ENCODE measurements at regions not wholly inside any gene's neighbourhood (a gene's known extent, or its start where the extent isn't known, plus 50 kb on each side); places are given as distances from the start of the nearest gene placed in this dataset.

GRCh38 chr9:120338340-120338739 is 241.6 kb downstream of the CDK5RAP2 start:
- no peaks in the 10 kb centered on the region for H3K9me3 Mint-ChIP-seq
- no peaks in the 10 kb centered on the region for H3K36me3 Mint-ChIP-seq (ENCODE audit: insufficient read depth)
- H3K4me3 Mint-ChIP-seq = no peak overlapping the region
- H3K4me1 Mint-ChIP-seq (ENCODE audit: low read depth in 2 of 2) = no peaks in the 10 kb centered on the region
- no peak overlapping the region for H3K27ac Mint-ChIP-seq
- no peak for ATAC-seq (replicated peaks)
- DNase-seq = no peak
- peaks cover 17 to 19% of the 10 kb centered on the region in 2 donors for H3K27me3 Mint-ChIP-seq

DNA sequence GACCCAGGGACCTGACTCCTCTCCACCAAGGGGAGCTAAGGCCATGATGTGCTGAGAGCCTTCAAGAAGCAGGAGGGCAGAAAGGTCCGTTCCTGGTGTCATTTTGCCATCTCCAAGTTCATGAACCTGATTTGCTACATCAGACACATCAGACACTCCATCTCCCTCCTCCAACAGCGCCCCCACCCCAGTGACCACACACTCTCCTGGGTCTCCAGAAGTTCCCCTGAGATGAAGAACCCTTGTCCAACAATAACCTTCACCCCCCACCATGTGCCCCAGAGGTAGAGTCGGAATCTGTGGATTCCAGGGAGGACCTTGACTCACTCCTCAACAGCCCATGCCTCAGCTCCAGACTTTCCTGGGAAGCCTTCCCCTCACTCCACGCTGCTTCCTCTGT is 242.8 kb downstream of the CDK5RAP2 start:
- no peak for ATAC-seq (replicated peaks)
- H3K9me3 Mint-ChIP-seq = no peaks in the 10 kb centered on the region
- DNase-seq = no peak
- H3K4me3 Mint-ChIP-seq = no peak overlapping the region
- H3K36me3 Mint-ChIP-seq (ENCODE audit: insufficient read depth) = no peaks in the 10 kb centered on the region
- H3K27ac Mint-ChIP-seq = no peak overlapping the region
- no peaks in the 10 kb centered on the region for H3K4me1 Mint-ChIP-seq (ENCODE audit: low read depth in 2 of 2)
- peaks cover 17 to 19% of the 10 kb centered on the region in 2 donors for H3K27me3 Mint-ChIP-seq

- no peak overlapping the region for H3K27ac Mint-ChIP-seq
- H3K4me1 Mint-ChIP-seq (ENCODE audit: low read depth in 2 of 2) = no peaks in the 10 kb centered on the region
- H3K4me3 Mint-ChIP-seq = no peak overlapping the region
- no peaks in the 10 kb centered on the region for H3K9me3 Mint-ChIP-seq
- peaks cover 17 to 19% of the 10 kb centered on the region in 2 donors for H3K27me3 Mint-ChIP-seq
- DNase-seq (no peak), ATAC-seq (replicated peaks) (no peak)
- H3K36me3 Mint-ChIP-seq (ENCODE audit: insufficient read depth) = no peaks in the 10 kb centered on the region
Observed at GRCh38 chr9:120336753-120337090, 243.2 kb downstream of the CDK5RAP2 start.

- DNase-seq (no peak), ATAC-seq (replicated peaks) (no peak)
- no peak overlapping the region for H3K27ac Mint-ChIP-seq
- H3K27me3 Mint-ChIP-seq = peaks cover 17 to 19% of the 10 kb centered on the region in 2 donors
- H3K4me1 Mint-ChIP-seq (ENCODE audit: low read depth in 2 of 2) = no peaks in the 10 kb centered on the region
- H3K9me3 Mint-ChIP-seq = no peaks in the 10 kb centered on the region
- no peak overlapping the region for H3K4me3 Mint-ChIP-seq
- H3K36me3 Mint-ChIP-seq (ENCODE audit: insufficient read depth) = no peaks in the 10 kb centered on the region
Observed at GRCh38 chr9:120336021-120336752, 243.8 kb downstream of the CDK5RAP2 start.

GRCh38 chr9:120331913-120332312 is 248.1 kb downstream of the CDK5RAP2 start:
- Mint-ChIP-seq H3K27ac (no peak overlapping the region), H3K4me1 (ENCODE audit: low read depth in 2 of 2) (no peaks in the 10 kb centered on the region), H3K9me3 (peaks cover 0 to 4% of the 10 kb centered on the region in 2 donors), H3K4me3 (no peak overlapping the region), H3K36me3 (ENCODE audit: insufficient read depth) (no peaks in the 10 kb centered on the region), H3K27me3 (peaks cover 7 to 17% of the 10 kb centered on the region in 2 donors)
- DNase-seq (no peak), ATAC-seq (replicated peaks) (no peak)

- Mint-ChIP-seq H3K4me3 (no peak overlapping the region), H3K27ac (no peak overlapping the region), H3K4me1 (ENCODE audit: low read depth in 2 of 2) (no peaks in the 10 kb centered on the region), H3K9me3 (peaks cover 0 to 8% of the 10 kb centered on the region in 2 donors), H3K36me3 (ENCODE audit: insufficient read depth) (no peaks in the 10 kb centered on the region), H3K27me3 (peaks cover 19 to 26% of the 10 kb centered on the region in 2 donors)
- ATAC-seq (replicated peaks) (no peak), DNase-seq (no peak)
Observed at GRCh38 chr9:120330031-120330430, 249.9 kb downstream of the CDK5RAP2 start.

GRCh38 chr9:120327322-120327721 is 252.6 kb downstream of the CDK5RAP2 start:
- ATAC-seq (replicated peaks) (no peak), DNase-seq (no peak)

GRCh38 chr9:120326049-120326693 is 253.8 kb downstream of the CDK5RAP2 start:
- H3K4me1 Mint-ChIP-seq (ENCODE audit: low read depth in 2 of 2) = no peaks in the 10 kb centered on the region
- no peak overlapping the region for H3K27ac Mint-ChIP-seq
- H3K36me3 Mint-ChIP-seq (ENCODE audit: insufficient read depth) = no peaks in the 10 kb centered on the region
- H3K9me3 Mint-ChIP-seq = peaks cover 0 to 8% of the 10 kb centered on the region in 2 donors
- peaks cover 19 to 30% of the 10 kb centered on the region in 2 donors for H3K27me3 Mint-ChIP-seq
- ATAC-seq (replicated peaks) (no peak), DNase-seq (no peak)
- no peak overlapping the region for H3K4me3 Mint-ChIP-seq

More at GRCh38 chr9:120327322-120327721, 252.6 kb downstream of the CDK5RAP2 start:
- Mint-ChIP-seq H3K27me3 (peaks cover 19 to 24% of the 10 kb centered on the region in 2 donors), H3K4me1 (ENCODE audit: low read depth in 2 of 2) (no peaks in the 10 kb centered on the region), H3K4me3 (no peak overlapping the region), H3K36me3 (ENCODE audit: insufficient read depth) (no peaks in the 10 kb centered on the region), H3K27ac (no peak overlapping the region), H3K9me3 (peaks cover 0 to 8% of the 10 kb centered on the region in 2 donors)

- Mint-ChIP-seq H3K4me1 (ENCODE audit: low read depth in 2 of 2) (no peaks in the 10 kb centered on the region), H3K27me3 (peaks cover 20 to 31% of the 10 kb centered on the region in 2 donors), H3K27ac (no peak overlapping the region), H3K9me3 (peaks cover 0 to 8% of the 10 kb centered on the region in 2 donors), H3K36me3 (ENCODE audit: insufficient read depth) (no peaks in the 10 kb centered on the region), H3K4me3 (no peak overlapping the region)
- ATAC-seq (replicated peaks) = no peak
- DNase-seq = no peak
Observed at GRCh38 chr9:120324996-120325642, 254.8 kb downstream of the CDK5RAP2 start.

GRCh38 chr9:120324461-120324860 is 255.5 kb downstream of the CDK5RAP2 start:
- ATAC-seq (replicated peaks) = no peak
- Mint-ChIP-seq H3K27me3 (peaks cover 25 to 31% of the 10 kb centered on the region in 2 donors), H3K36me3 (ENCODE audit: insufficient read depth) (no peaks in the 10 kb centered on the region), H3K27ac (no peak overlapping the region), H3K9me3 (peaks cover 0 to 8% of the 10 kb centered on the region in 2 donors), H3K4me1 (ENCODE audit: low read depth in 2 of 2) (no peaks in the 10 kb centered on the region), H3K4me3 (no peak overlapping the region)
- no peak for DNase-seq

DNA sequence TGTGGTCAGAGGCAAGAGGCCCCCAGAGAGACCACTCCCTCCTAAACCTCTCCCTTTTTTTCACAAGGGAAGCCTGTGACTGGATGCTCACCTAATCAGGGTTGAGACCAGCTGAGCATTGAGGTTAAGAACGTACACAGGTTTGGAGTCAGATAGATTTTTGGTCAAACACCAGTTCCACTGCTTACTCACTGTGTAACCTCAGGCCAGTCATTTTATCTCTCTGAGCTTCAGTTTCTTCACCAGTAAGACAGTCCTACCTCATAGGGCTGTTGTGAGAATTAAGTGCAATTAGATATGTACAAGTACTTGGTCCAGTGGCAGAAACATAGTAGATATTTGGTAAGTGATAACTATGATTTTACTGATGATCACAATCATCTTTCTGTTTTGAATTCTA is 256.8 kb downstream of the CDK5RAP2 start:
- Mint-ChIP-seq H3K9me3 (peaks cover 0 to 8% of the 10 kb centered on the region in 2 donors), H3K4me3 (no peak overlapping the region), H3K4me1 (ENCODE audit: low read depth in 2 of 2) (no peaks in the 10 kb centered on the region), H3K27ac (no peak overlapping the region), H3K36me3 (ENCODE audit: insufficient read depth) (no peaks in the 10 kb centered on the region), H3K27me3 (peaks cover 25 to 38% of the 10 kb centered on the region in 2 donors)
- DNase-seq = no peak
- no peak for ATAC-seq (replicated peaks)

GRCh38 chr9:120319452-120319851 is 260.5 kb downstream of the CDK5RAP2 start:
- H3K4me1 Mint-ChIP-seq (ENCODE audit: low read depth in 2 of 2) = no peaks in the 10 kb centered on the region

GRCh38 chr9:120315154-120315553 is 264.8 kb downstream of the CDK5RAP2 start:
- Mint-ChIP-seq H3K9me3 (no peaks in the 10 kb centered on the region), H3K4me3 (no peak overlapping the region), H3K4me1 (ENCODE audit: low read depth in 2 of 2) (no peaks in the 10 kb centered on the region), H3K27me3 (peaks cover 20% of the 10 kb centered on the region in 2 donors), H3K36me3 (ENCODE audit: insufficient read depth) (no peaks in the 10 kb centered on the region), H3K27ac (no peak overlapping the region)
- no peak for DNase-seq
- no peak for ATAC-seq (replicated peaks)

More at GRCh38 chr9:120319452-120319851, 260.5 kb downstream of the CDK5RAP2 start:
- Mint-ChIP-seq H3K27me3 (peaks cover 13 to 25% of the 10 kb centered on the region in 2 donors), H3K9me3 (no peaks in the 10 kb centered on the region), H3K27ac (no peak overlapping the region), H3K36me3 (ENCODE audit: insufficient read depth) (no peaks in the 10 kb centered on the region), H3K4me3 (no peak overlapping the region)
- DNase-seq = no peak
- no peak for ATAC-seq (replicated peaks)

GRCh38 chr9:120312031-120312430 is 267.9 kb downstream of the CDK5RAP2 start:
- Mint-ChIP-seq H3K9me3 (no peaks in the 10 kb centered on the region), H3K4me3 (no peak overlapping the region), H3K4me1 (ENCODE audit: low read depth in 2 of 2) (no peaks in the 10 kb centered on the region), H3K36me3 (ENCODE audit: insufficient read depth) (no peaks in the 10 kb centered on the region), H3K27me3 (peaks cover 13 to 35% of the 10 kb centered on the region in 2 donors), H3K27ac (no peak overlapping the region)
- ATAC-seq (replicated peaks) = no peak
- DNase-seq = no peak

All from effector memory CD8-positive, alpha-beta T cell (primary cell).